Liver (tissue), 8 donors: ENCODE measurements at regions not wholly inside any gene's neighbourhood (a gene's known extent, or its start where the extent isn't known, plus 50 kb on each side); places are given as distances from the start of the nearest gene placed in this dataset.

ENCODE experiments used
- DNase-seq: peaks from one replicate; pipeline ENCODE4 v3.0.0-alpha.2; 2017; ENCODE audit warnings: low spot score
- H3K27ac ChIP-seq, 2 donors: one replicate each; pipeline ENCODE4 v1.7.0; 2013; ENCODE audit warnings: inconsistent platforms in 2 of 2, low read length in 2 of 2, control low read depth in 1 of 2, low read depth in 1 of 2, mild to moderate bottlenecking in 1 of 2
- H3K27me3 ChIP-seq, 4 donors: one replicate each; pipeline versions ENCODE4 v1.6.1 to v1.7.0; 2013; ENCODE audit warnings: low read length in 3 of 4, inconsistent platforms in 1 of 4, mild to moderate bottlenecking in 1 of 4, moderate library complexity in 1 of 4; ENCODE audit not compliant: control insufficient read depth in 4 of 4, insufficient read depth in 4 of 4
- H3K36me3 ChIP-seq, 4 donors: one replicate each; pipeline versions ENCODE4 v1.6.1 to v1.7.0; 2013; ENCODE audit warnings: low read length in 3 of 4, mild to moderate bottlenecking in 3 of 4, low read depth in 1 of 4, moderate library complexity in 1 of 4; ENCODE audit not compliant: control insufficient read depth in 4 of 4, insufficient read depth in 3 of 4
- H3K4me1 ChIP-seq, 4 donors: one replicate each; pipeline versions ENCODE4 v1.6.1 to v1.7.0; 2013; ENCODE audit warnings: low read length in 3 of 4, mild to moderate bottlenecking in 3 of 4, moderate library complexity in 1 of 4; ENCODE audit not compliant: control insufficient read depth in 4 of 4, insufficient read depth in 4 of 4
- H3K4me3 ChIP-seq, 3 donors: one replicate each; pipeline versions ENCODE4 v1.6.1 to v1.7.0; 2013; ENCODE audit warnings: low read length in 3 of 3, control low read depth in 1 of 3, low read depth in 1 of 3, mild to moderate bottlenecking in 1 of 3
- H3K9ac ChIP-seq, 2 donors: one replicate each; pipeline ENCODE4 v1.7.0; 2013; ENCODE audit warnings: low read length in 2 of 2, mild to moderate bottlenecking in 2 of 2, moderate library complexity in 2 of 2, control low read depth in 1 of 2, low read depth in 1 of 2
- H3K9me3 ChIP-seq, 4 donors: one replicate each; pipeline versions ENCODE4 v1.6.1 to v1.7.0; 2013; ENCODE audit warnings: low read length in 3 of 4; ENCODE audit not compliant: control insufficient read depth in 4 of 4
- CTCF ChIP-seq: fragments of 150-350 bp; IDR thresholded peaks from 2 replicates; pipeline ENCODE4 v1.5.1; 2017; ENCODE audit warnings: improper control_type of control experiment, low read depth, low read length; ENCODE audit not compliant: missing input control
- HNF4A ChIP-seq, 2 donors: conservative IDR thresholded peaks; 2 replicates each; pipeline ENCODE4 v1.6.1; 2016; ENCODE audit warnings: antibody characterized with exemption in 2 of 2, mild to moderate bottlenecking in 2 of 2
- JUND ChIP-seq, 2 donors: IDR thresholded peaks; 2 replicates each; pipeline ENCODE4 v1.6.1; 2016; ENCODE audit warnings: antibody characterized with exemption in 2 of 2
- NR2F2 ChIP-seq: IDR thresholded peaks from 2 replicates; pipeline ENCODE4 v1.6.1; 2016; ENCODE audit warnings: antibody characterized with exemption
- REST ChIP-seq: IDR thresholded peaks from 2 replicates; pipeline ENCODE4 v1.6.1; 2016; ENCODE audit warnings: antibody characterized with exemption, mild to moderate bottlenecking
- RXRA ChIP-seq, 2 donors: IDR thresholded peaks; 2 replicates each; pipeline ENCODE4 v1.6.1; 2017 to 2018; ENCODE audit warnings: antibody characterized with exemption in 2 of 2, mild to moderate bottlenecking in 1 of 2
- SP1 ChIP-seq: IDR thresholded peaks from 2 replicates; pipeline ENCODE4 v1.6.1; 2018; ENCODE audit warnings: antibody characterized with exemption, mild to moderate bottlenecking
- ZBTB33 ChIP-seq: IDR thresholded peaks from 2 replicates; pipeline ENCODE4 v1.6.1; 2016; ENCODE audit warnings: antibody characterized with exemption
- WGBS: extraction: QIAGEN DNeasy Blood & Tissue Kit; methylation state at CpG from one replicate; pipeline ENCODE4 v1.1.7; 2013; 5-methylcytosine and 5-hydroxymethylcytosine counted together
- donor health status: healthy.
- donor health status: healthy.
- donor health status: healthy.
- donor health status: healthy.
- donor health status: healthy.

- no peak for TF ChIP-seq REST
These were observed 630.3 kb upstream of the ARID1B start (continued) for GRCh38 chr6:156146891-156147290.

- 66% methylated on average over 6 of the region's 6 CpGs for WGBS
- DNase-seq, result no peak
- no peaks in the 10 kb centered on the region for H3K27me3 ChIP-seq
- H3K27ac ChIP-seq, result no peak overlapping the region
- peaks cover 0 to 2% (median 0%) of the 10 kb centered on the region in 4 donors for H3K9me3 ChIP-seq
- no peaks in the 10 kb centered on the region for H3K36me3 ChIP-seq
- TF ChIP-seq REST (no peak), RXRA (IDR thresholded peaks at IDR 0.05) (no peak), SP1 (peak; percentile 9), CTCF (no peak)
- no peak overlapping the region for H3K9ac ChIP-seq
- no peaks in the 10 kb centered on the region for H3K4me1 ChIP-seq
- H3K4me3 ChIP-seq, result no peak overlapping the region
These were observed 645.8 kb upstream of the ARID1B start for GRCh38 chr6:156131221-156131903.

- H3K36me3 ChIP-seq, result no peaks in the 10 kb centered on the region
- 66% methylated on average over 5 of the region's 5 CpGs for WGBS
- no peak overlapping the region for H3K9ac ChIP-seq
- H3K27ac ChIP-seq, result no peak overlapping the region
- DNase-seq, result no peak
- no peaks in the 10 kb centered on the region for H3K4me1 ChIP-seq
- H3K4me3 ChIP-seq, result no peak overlapping the region
- no peaks in the 10 kb centered on the region for H3K9me3 ChIP-seq
- H3K27me3 ChIP-seq, result no peaks in the 10 kb centered on the region
- no peak for TF ChIP-seq HNF4A (conservative IDR thresholded peaks at IDR 0.05)
- TF ChIP-seq NR2F2, result no peak
- TF ChIP-seq ZBTB33, result no peak
- TF ChIP-seq JUND (IDR thresholded peaks at IDR 0.05), result no peak
These were observed 650.6 kb upstream of the ARID1B start for GRCh38 chr6:156126535-156126934.
